Mucosa of descending colon (tissue), 3 donors: ENCODE measurements at regions not wholly inside any gene's neighbourhood (a gene's known extent, or its start where the extent isn't known, plus 50 kb on each side); places are given as distances from the start of the nearest gene placed in this dataset.

Experiments
- ATAC-seq: fragments of 200-7000 bp; cut with Tn5 transposase; one replicate; pipeline ENCODE4 v1.9.1; 2020; ENCODE audit warnings: mild to moderate bottlenecking, moderate library complexity
- DNase-seq, 3 donors: peaks; one replicate each; pipeline ENCODE4 v3.0.0-alpha.2; 2020
- H3K36me3 ChIP-seq: fragments of 200-600 bp; one replicate; pipeline ENCODE4 v1.8.0; 2021; ENCODE audit warnings: low read depth, mild to moderate bottlenecking
- H3K4me1 ChIP-seq: fragments of 200-600 bp; one replicate; pipeline ENCODE4 v1.8.0; 2021; ENCODE audit warnings: low read depth, mild to moderate bottlenecking
- H3K4me3 ChIP-seq: fragments of 200-600 bp; one replicate; pipeline ENCODE4 v1.8.0; 2021; ENCODE audit warnings: mild to moderate bottlenecking
- H3K9me3 ChIP-seq: fragments of 200-600 bp; one replicate; pipeline ENCODE4 v1.8.0; 2021; ENCODE audit warnings: mild to moderate bottlenecking
- CTCF ChIP-seq: fragments of 200-600 bp; IDR thresholded peaks from one replicate; pipeline ENCODE4 v1.8.0; 2022; ENCODE audit warnings: antibody characterized with exemption, mild to moderate bottlenecking
- intact Hi-C, 2 donors: fragments of 100-400 bp; cut with DNase I in 1 of 2; cut with micrococcal nuclease in 1 of 2; formaldehyde crosslinking; loops; one replicate each; pipeline versions ENCODE4 v1.11.0 to v1.11.1; 2022; cut with DNase I, micrococcal nuclease
- donor health status: DM: no; HTN: no; CAD: no; lungs with moderate emphysema.
- donor health status: DM: no; HTN: no; CAD: no.
- donor health status: DM: no; HTN: yes; CAD: no.

GRCh38 chr4:140255927-140256326 is 101.9 kb upstream of the MAML3 start:
- intact Hi-C loops = no loop called here
- no peak for TF ChIP-seq CTCF
- no peaks in the 10 kb centered on the region for H3K9me3 ChIP-seq
- ATAC-seq (no peak), DNase-seq (no peak)
- H3K36me3 ChIP-seq = no peaks in the 10 kb centered on the region
- peaks cover 3% of the 10 kb centered on the region for H3K4me1 ChIP-seq
- no peak overlapping the region for H3K4me3 ChIP-seq

- no peaks in the 10 kb centered on the region for H3K9me3 ChIP-seq
- no peaks in the 10 kb centered on the region for H3K36me3 ChIP-seq
- H3K4me3 ChIP-seq = no peak overlapping the region
- TF ChIP-seq CTCF = no peak
- peaks cover 3% of the 10 kb centered on the region for H3K4me1 ChIP-seq
- DNase-seq = no peak
- intact Hi-C loops = no loop called here
- ATAC-seq = no peak
Observed at GRCh38 chr4:140255467-140255866, 101.5 kb upstream of the MAML3 start.

- no peak for TF ChIP-seq CTCF
- Histone ChIP-seq H3K4me1 (peaks cover 3% of the 10 kb centered on the region), H3K36me3 (no peaks in the 10 kb centered on the region), H3K9me3 (no peaks in the 10 kb centered on the region), H3K4me3 (no peak overlapping the region)
- intact Hi-C loops = loop anchor here (5.0 kb wide), 3 partner anchors 102 to 517 kb away; partner anchors contain the start of gene MAML3 (in 2 of the 2)
- DNase-seq (no peak), ATAC-seq (no peak)
Observed at GRCh38 chr4:140254651-140255299, 100.8 kb upstream of the MAML3 start.

GRCh38 chr4:140253556-140254027 is 99.6 kb upstream of the MAML3 start:
- no peaks in the 10 kb centered on the region for H3K9me3 ChIP-seq
- DNase-seq (no peak), ATAC-seq (no peak)
- H3K36me3 ChIP-seq = no peaks in the 10 kb centered on the region
- no peak for TF ChIP-seq CTCF
- intact Hi-C loops = loop anchor here (5.0 kb wide), 3 partner anchors 101 to 516 kb away; partner anchors contain the start of gene MAML3 (in 2 of the 2)
- peaks cover 3% of the 10 kb centered on the region for H3K4me1 ChIP-seq
- no peak overlapping the region for H3K4me3 ChIP-seq

- peak; percentile 90 for ATAC-seq
- peaks cover 3% of the 10 kb centered on the region for H3K4me1 ChIP-seq
- DNase-seq = peak; percentile 82 to 86 (median 82)
- H3K36me3 ChIP-seq = no peaks in the 10 kb centered on the region
- TF ChIP-seq CTCF = peak; percentile 94
- H3K9me3 ChIP-seq = no peaks in the 10 kb centered on the region
- H3K4me3 ChIP-seq = peak overlapping the region; percentile 12
- intact Hi-C loops = loop anchor here (5.0 kb wide), 3 partner anchors 101 to 516 kb away; partner anchors contain the start of gene MAML3 (in 2 of the 2)
Observed at GRCh38 chr4:140252742-140253555, 99.0 kb upstream of the MAML3 start.
